ENCODE measurements at regions not wholly inside any gene's neighbourhood (a gene's known extent, or its start where the extent isn't known, plus 50 kb on each side); places are given as distances from the start of the nearest gene placed in this dataset.

- Mint-ChIP-seq H3K4me3 (no peak overlapping the region), H3K27me3 (ENCODE audit: low read depth) (no peaks in the 10 kb centered on the region), H3K4me1 (ENCODE audit: low read depth) (no peaks in the 10 kb centered on the region)
These were observed 429.6 kb upstream of the DMAC1 start for GRCh38 chr9:8229226-8229625.

GRCh38 chr9:8224381-8224801, 424.8 kb upstream of the DMAC1 start:
- Mint-ChIP-seq H3K9me3 (no peaks in the 10 kb centered on the region), H3K4me1 (ENCODE audit: low read depth) (no peaks in the 10 kb centered on the region), H3K4me3 (no peak overlapping the region), H3K27me3 (ENCODE audit: low read depth) (no peaks in the 10 kb centered on the region), H3K27ac (no peak overlapping the region), H3K36me3 (ENCODE audit: insufficient read depth in 2 of 2) (no peaks in the 10 kb centered on the region)
- DNase-seq (no peak), ATAC-seq (replicated peaks in 1 of 2) (no peak)

More at GRCh38 chr9:8229226-8229625, 429.6 kb upstream of the DMAC1 start:
- no peak for DNase-seq
- Mint-ChIP-seq H3K27ac (no peak overlapping the region), H3K36me3 (ENCODE audit: insufficient read depth in 2 of 2) (no peaks in the 10 kb centered on the region), H3K9me3 (no peaks in the 10 kb centered on the region)
- no peak for ATAC-seq (replicated peaks in 1 of 2)

GRCh38 chr9:8223861-8224260, 424.3 kb upstream of the DMAC1 start:
- no peaks in the 10 kb centered on the region for H3K27me3 Mint-ChIP-seq (ENCODE audit: low read depth)
- no peak for ATAC-seq (replicated peaks in 1 of 2)
- H3K4me1 Mint-ChIP-seq (ENCODE audit: low read depth), result no peaks in the 10 kb centered on the region
- no peak for DNase-seq
- no peak overlapping the region for H3K27ac Mint-ChIP-seq
- no peaks in the 10 kb centered on the region for H3K36me3 Mint-ChIP-seq (ENCODE audit: insufficient read depth in 2 of 2)
- H3K4me3 Mint-ChIP-seq, result no peak overlapping the region
- no peaks in the 10 kb centered on the region for H3K9me3 Mint-ChIP-seq

GRCh38 chr9:8221462-8221861, 421.9 kb upstream of the DMAC1 start:
- Mint-ChIP-seq H3K9me3 (no peaks in the 10 kb centered on the region), H3K4me3 (no peak overlapping the region), H3K27me3 (ENCODE audit: low read depth) (no peaks in the 10 kb centered on the region), H3K36me3 (ENCODE audit: insufficient read depth in 2 of 2) (peaks cover 0 to 1% of the 10 kb centered on the region in 2 donors), H3K27ac (no peak overlapping the region), H3K4me1 (ENCODE audit: low read depth) (no peaks in the 10 kb centered on the region)
- DNase-seq (no peak), ATAC-seq (replicated peaks in 1 of 2) (no peak)

- no peak for DNase-seq
- Mint-ChIP-seq H3K4me3 (no peak overlapping the region), H3K27ac (no peak overlapping the region), H3K9me3 (peaks cover 0 to 3% of the 10 kb centered on the region in 2 donors), H3K36me3 (ENCODE audit: insufficient read depth in 2 of 2) (peaks cover 0 to 2% of the 10 kb centered on the region in 2 donors), H3K27me3 (ENCODE audit: low read depth) (peaks cover 5% of the 10 kb centered on the region), H3K4me1 (ENCODE audit: low read depth) (no peaks in the 10 kb centered on the region)
- no peak for ATAC-seq (replicated peaks in 1 of 2)
These were observed 408.9 kb upstream of the DMAC1 start for GRCh38 chr9:8208465-8208864.

- no peak overlapping the region for H3K27ac Mint-ChIP-seq
- peaks cover 5% of the 10 kb centered on the region for H3K27me3 Mint-ChIP-seq (ENCODE audit: low read depth)
- ATAC-seq (replicated peaks in 1 of 2) (no peak), DNase-seq (no peak)
- H3K4me1 Mint-ChIP-seq (ENCODE audit: low read depth), result no peaks in the 10 kb centered on the region
- H3K4me3 Mint-ChIP-seq, result no peak overlapping the region
- peaks cover 0 to 3% of the 10 kb centered on the region in 2 donors for H3K9me3 Mint-ChIP-seq
- peaks cover 0 to 4% of the 10 kb centered on the region in 2 donors for H3K36me3 Mint-ChIP-seq (ENCODE audit: insufficient read depth in 2 of 2)
These were observed 408.0 kb upstream of the DMAC1 start for GRCh38 chr9:8207596-8207995.

GRCh38 chr9:8206720-8207119, 407.1 kb upstream of the DMAC1 start:
- Mint-ChIP-seq H3K27me3 (ENCODE audit: low read depth) (peaks cover 5% of the 10 kb centered on the region), H3K9me3 (peaks cover 0 to 3% of the 10 kb centered on the region in 2 donors), H3K4me3 (no peak overlapping the region), H3K36me3 (ENCODE audit: insufficient read depth in 2 of 2) (peaks cover 0 to 4% of the 10 kb centered on the region in 2 donors), H3K27ac (no peak overlapping the region), H3K4me1 (ENCODE audit: low read depth) (no peaks in the 10 kb centered on the region)
- ATAC-seq (replicated peaks in 1 of 2), result peak; percentile 50 to 53
- DNase-seq, result no peak

GRCh38 chr9:8205576-8205975, 406.0 kb upstream of the DMAC1 start:
- H3K9me3 Mint-ChIP-seq, result peaks cover 0 to 3% of the 10 kb centered on the region in 2 donors
- H3K4me1 Mint-ChIP-seq (ENCODE audit: low read depth), result no peaks in the 10 kb centered on the region
- peaks cover 5% of the 10 kb centered on the region for H3K27me3 Mint-ChIP-seq (ENCODE audit: low read depth)
- no peak overlapping the region for H3K4me3 Mint-ChIP-seq
- DNase-seq (no peak), ATAC-seq (replicated peaks in 1 of 2) (no peak)
- H3K36me3 Mint-ChIP-seq (ENCODE audit: insufficient read depth in 2 of 2), result peaks cover 0 to 4% of the 10 kb centered on the region in 2 donors
- H3K27ac Mint-ChIP-seq, result no peak overlapping the region

GRCh38 chr9:8189881-8190280, 390.3 kb upstream of the DMAC1 start:
- peaks cover 28% of the 10 kb centered on the region for H3K4me1 Mint-ChIP-seq (ENCODE audit: low read depth)
- H3K9me3 Mint-ChIP-seq, result peaks cover 6 to 10% of the 10 kb centered on the region in 2 donors
- H3K36me3 Mint-ChIP-seq (ENCODE audit: insufficient read depth in 2 of 2), result peaks cover 11 to 14% of the 10 kb centered on the region in 2 donors
- H3K27me3 Mint-ChIP-seq (ENCODE audit: low read depth), result peaks cover 20% of the 10 kb centered on the region
- ATAC-seq (replicated peaks in 1 of 2) (no peak), DNase-seq (no peak)
- H3K4me3 Mint-ChIP-seq, result no peak overlapping the region
- H3K27ac Mint-ChIP-seq, result no peak overlapping the region

GRCh38 chr9:8188723-8189407, 389.3 kb upstream of the DMAC1 start:
- Mint-ChIP-seq H3K27ac (peak overlapping the region; percentile 72), H3K27me3 (ENCODE audit: low read depth) (peaks cover 17% of the 10 kb centered on the region), H3K4me1 (ENCODE audit: low read depth) (peaks cover 28% of the 10 kb centered on the region), H3K4me3 (peak overlapping the region; percentile 22 to 70), H3K9me3 (peaks cover 6 to 10% of the 10 kb centered on the region in 2 donors), H3K36me3 (ENCODE audit: insufficient read depth in 2 of 2) (peaks cover 11 to 14% of the 10 kb centered on the region in 2 donors)
- DNase-seq (peak; percentile 51 to 59), ATAC-seq (replicated peaks in 1 of 2) (peak; percentile 93 to 94)

GRCh38 chr9:8186560-8186959, 387.0 kb upstream of the DMAC1 start:
- DNase-seq, result peak; percentile 9 to 14
- H3K27me3 Mint-ChIP-seq (ENCODE audit: low read depth), result peaks cover 3% of the 10 kb centered on the region
- H3K27ac Mint-ChIP-seq, result no peak overlapping the region
- peaks cover 5% of the 10 kb centered on the region in 2 donors for H3K9me3 Mint-ChIP-seq
- H3K4me3 Mint-ChIP-seq, result no peak overlapping the region
- peak; percentile 46 to 51 for ATAC-seq (replicated peaks in 1 of 2)
- peaks cover 6 to 11% of the 10 kb centered on the region in 2 donors for H3K36me3 Mint-ChIP-seq (ENCODE audit: insufficient read depth in 2 of 2)
- peaks cover 28% of the 10 kb centered on the region for H3K4me1 Mint-ChIP-seq (ENCODE audit: low read depth)

- DNase-seq (no peak), ATAC-seq (replicated peaks in 1 of 2) (no peak)
- H3K27me3 Mint-ChIP-seq (ENCODE audit: low read depth), result peaks cover under 1% of the 10 kb centered on the region
- no peak overlapping the region for H3K4me3 Mint-ChIP-seq
- no peak overlapping the region for H3K27ac Mint-ChIP-seq
- peaks cover 20% of the 10 kb centered on the region for H3K4me1 Mint-ChIP-seq (ENCODE audit: low read depth)
- peaks cover 0 to 1% of the 10 kb centered on the region in 2 donors for H3K36me3 Mint-ChIP-seq (ENCODE audit: insufficient read depth in 2 of 2)
- no peaks in the 10 kb centered on the region for H3K9me3 Mint-ChIP-seq
These were observed 384.0 kb upstream of the DMAC1 start for GRCh38 chr9:8183618-8184017.

GRCh38 chr9:8179381-8180053, 379.9 kb upstream of the DMAC1 start:
- H3K4me3 Mint-ChIP-seq, result no peak overlapping the region
- no peaks in the 10 kb centered on the region for H3K4me1 Mint-ChIP-seq (ENCODE audit: low read depth)
- H3K36me3 Mint-ChIP-seq (ENCODE audit: insufficient read depth in 2 of 2), result no peaks in the 10 kb centered on the region
- H3K27ac Mint-ChIP-seq, result no peak overlapping the region
- H3K9me3 Mint-ChIP-seq, result no peaks in the 10 kb centered on the region
- ATAC-seq (replicated peaks in 1 of 2) (no peak), DNase-seq (no peak)
- H3K27me3 Mint-ChIP-seq (ENCODE audit: low read depth), result peaks cover 6% of the 10 kb centered on the region

All from activated T-cell treated with anti-CD3 and anti-CD28 coated beads, Interleukin-2, amount 50 U/mL, for 72 hours (primary cell).